Hematopoietic multipotent progenitor cell treated with erythropoietin and hydrocortisone succinate and interleukin-3 and kit ligand, for 6 days (in vitro differentiated cells): ENCODE measurements at regions not wholly inside any gene's neighbourhood (a gene's known extent, or its start where the extent isn't known, plus 50 kb on each side); places are given as distances from the start of the nearest gene placed in this dataset.
"Not testable (repeated sequence)": the region's sequence is repeated elsewhere in the genome, so short reads cannot be mapped to it uniquely, and the experiment has no call there.

ENCODE experiments used
- DNase-seq: peaks from one replicate; pipeline ENCODE4 v3.0.0-alpha.2; 2015

GRCh38 chr20:6692566-6693173 lies 74.8 kb upstream of the BMP2 start:
- no peak for DNase-seq

- no peak for DNase-seq
Measured at GRCh38 chr20:6691516-6691915, 76.0 kb upstream of the BMP2 start.

- no peak for DNase-seq
Measured at GRCh38 chr20:6689339-6689973, 78.0 kb upstream of the BMP2 start.

GRCh38 chr20:6686171-6686570 lies 81.3 kb upstream of the BMP2 start:
- no peak for DNase-seq

GRCh38 chr20:6685626-6686025 lies 81.9 kb upstream of the BMP2 start:
- no peak for DNase-seq

- no peak for DNase-seq
Measured at GRCh38 chr20:6685181-6685582, 82.3 kb upstream of the BMP2 start.

- DNase-seq: no peak
Measured at GRCh38 chr20:6683021-6683977, 84.2 kb upstream of the BMP2 start.

- no peak for DNase-seq
Measured at GRCh38 chr20:6680854-6681253, 86.6 kb upstream of the BMP2 start.

GRCh38 chr20:6680441-6680840 lies 87.0 kb upstream of the BMP2 start:
- DNase-seq: no peak

- DNase-seq: no peak
Measured at GRCh38 chr20:6679086-6679485, 88.4 kb upstream of the BMP2 start.

- no peak for DNase-seq
Measured at GRCh38 chr20:6678101-6678500, 89.4 kb upstream of the BMP2 start.

GRCh38 chr20:6674831-6675230 lies 92.7 kb upstream of the BMP2 start:
- no peak for DNase-seq

GRCh38 chr20:6673071-6673470 lies 94.4 kb upstream of the BMP2 start:
- DNase-seq: no peak

GRCh38 chr20:6671829-6672228 lies 95.7 kb upstream of the BMP2 start:
- no peak for DNase-seq

GRCh38 chr20:6668546-6668945 lies 98.9 kb upstream of the BMP2 start:
- no peak for DNase-seq

- no peak for DNase-seq
Measured at GRCh38 chr20:6665621-6666355, 101.7 kb upstream of the BMP2 start.

- no peak for DNase-seq
Measured at GRCh38 chr20:6665161-6665560, 102.3 kb upstream of the BMP2 start.

GRCh38 chr20:6664574-6664973 lies 102.9 kb upstream of the BMP2 start:
- DNase-seq: no peak

GRCh38 chr20:6663751-6664388 lies 103.6 kb upstream of the BMP2 start:
- DNase-seq: no peak

GRCh38 chr20:6663104-6663503 lies 104.4 kb upstream of the BMP2 start:
- no peak for DNase-seq

GRCh38 chr20:6662309-6662708 lies 105.2 kb upstream of the BMP2 start:
- DNase-seq: no peak

- DNase-seq: no peak
Measured at GRCh38 chr20:6660441-6660840, 107.0 kb upstream of the BMP2 start.

- not testable (repeated sequence) for DNase-seq
Measured at GRCh38 chr20:6658909-6659308, 108.6 kb upstream of the BMP2 start.
